H1 (cell line): ENCODE measurements at regions not wholly inside any gene's neighbourhood (a gene's known extent, or its start where the extent isn't known, plus 50 kb on each side); places are given as distances from the start of the nearest gene placed in this dataset.

Experiments
- BCL11A ChIP-seq, 2 experiments: IDR thresholded peaks; one replicate each; pipeline ENCODE4 v1.6.1; 2011; ENCODE audit warnings: low read depth in 2 of 2, low read length in 2 of 2, mild to moderate bottlenecking in 2 of 2
- GABPA ChIP-seq: IDR thresholded peaks from 2 replicates; pipeline ENCODE4 v1.6.1; 2011; ENCODE audit warnings: mild to moderate bottlenecking, low read length, moderate library complexity, borderline replicate concordance; ENCODE audit not compliant: insufficient read depth
- SAP30 ChIP-seq: fragments of 300-600 bp; sonication (generic); IDR thresholded peaks from 2 replicates; pipeline ENCODE4 v1.7.1; 2012; ENCODE audit warnings: low read length, moderate library complexity, mild to moderate bottlenecking, inconsistent platforms; ENCODE audit not compliant: insufficient read depth, insufficient replicate concordance

- TF ChIP-seq GABPA (no peak), BCL11A (IDR thresholded peaks at IDR 0.05; ENCODE audit: low read depth in 2 of 2, low read length in 2 of 2) (no peak), SAP30 (no peak)
- TF ChIP-seq, all 59 proteins: peak for 0
Observed at GRCh38 chr13:85610024-85610423, 189.2 kb downstream of the SLITRK6 start (continued).
